Pancreas (tissue), 10 donors: ENCODE measurements at regions not wholly inside any gene's neighbourhood (a gene's known extent, or its start where the extent isn't known, plus 50 kb on each side); places are given as distances from the start of the nearest gene placed in this dataset.
A peak's percentile ranks its signal among the peaks of the same experiment; 100 is the strongest.

ENCODE experiments used
- ATAC-seq, 4 donors: fragments of 200-7000 bp; cut with Tn5 transposase; one replicate each; pipeline versions ENCODE4 v1.8.0 to v1.9.1; 2020; ENCODE audit warnings: mild to moderate bottlenecking in 4 of 4, moderate library complexity in 4 of 4
- DNase-seq, 6 donors: peaks; one replicate each; pipeline ENCODE4 v3.0.0-alpha.2; 2020
- FAIRE-seq: peaks from 2 replicates; lab custom pipeline; 2012; peaks lifted over from hg19 to GRCh38; lab: Jason Lieb, UNC
- H3K27ac ChIP-seq, 4 donors: fragments of 200-600 bp; sonication (generic); 1 replicate in 3 of 4; 2 replicates in 1 of 4; pipeline versions ENCODE4 v1.5.0 to v1.8.0; 2020
- H3K27me3 ChIP-seq, 4 donors: fragments of 200-600 bp; one replicate each; pipeline ENCODE4 v1.8.0; 2021
- H3K36me3 ChIP-seq, 3 donors: fragments of 200-600 bp; sonication (generic) in 1 of 3; one replicate each; pipeline versions ENCODE4 v1.5.0 to v1.8.0; 2020 to 2021
- H3K4me1 ChIP-seq, 3 donors: fragments of 200-600 bp; one replicate each; pipeline ENCODE4 v1.8.0; 2021
- H3K4me3 ChIP-seq, 4 donors: fragments of 200-600 bp; sonication (generic) in 2 of 4; one replicate each; pipeline versions ENCODE4 v1.5.0 to v1.8.0; 2020 to 2021
- H3K9me3 ChIP-seq, 4 donors: fragments of 200-600 bp; one replicate each; pipeline ENCODE4 v1.8.0; 2021
- CTCF ChIP-seq, 4 donors: fragments of 200-600 bp; sonication (generic) in 3 of 4; IDR thresholded peaks; one replicate each; pipeline versions ENCODE4 v1.5.0 to v1.8.0; 2021; ENCODE audit warnings: antibody characterized with exemption in 4 of 4
- WGBS, 2 donors: extraction: QIAGEN DNeasy Blood & Tissue Kit; methylation state at CpG; one replicate each; pipeline ENCODE4 v1.1.7; 2013; 5-methylcytosine and 5-hydroxymethylcytosine counted together
- intact Hi-C, 3 donors: fragments of 100-400 bp; cut with DNase I; formaldehyde crosslinking; loops; one replicate each; pipeline versions ENCODE4 v1.11.1 to v1.14.2; 2022
- donor health status: healthy with polysubstance abuse.
- donor health status: DM: no; HTN: no; CAD: no; lungs with moderate emphysema.
- donor health status: DM: no; HTN: no; CAD: no.
- donor health status: control.
- donor health status: control.
- donor health status: Bipolar disorder and iron deficiency.
- donor health status: DM: yes; HTN: yes; CAD: no.
- donor health status: DM: no; HTN: no; CAD: no.
- donor health status: DM: no; HTN: no; CAD: no.
- donor health status: DM: yes; HTN: yes; CAD: no.

- H3K27me3 ChIP-seq: no peaks in the 10 kb centered on the region
- H3K9me3 ChIP-seq: no peaks in the 10 kb centered on the region
- WGBS, 2 donors: 54 to 56% methylated on average over 5 of the region's 5 CpGs
- H3K4me3 ChIP-seq: no peak overlapping the region
- intact Hi-C loops: no loop called here
- H3K4me1 ChIP-seq: no peaks in the 10 kb centered on the region
- H3K36me3 ChIP-seq: no peaks in the 10 kb centered on the region
- FAIRE-seq: no peak
- ATAC-seq: peak; percentile 19 to 85 (median 50)
- peak in 2 of 6 donors; percentile 9 to 21 for DNase-seq
- no peak for TF ChIP-seq CTCF (IDR thresholded peaks at IDR 0.05)
- H3K27ac ChIP-seq: no peak overlapping the region
Observed at GRCh38 chr5:77139001-77139400, 51.9 kb upstream of the ZBED3 start.
